Activated naive CD8-positive, alpha-beta T cell treated with anti-CD3 and anti-CD28 coated beads, Interleukin-2, amount 10 ng/mL, durations not matched to agents 7 days and 5 days (primary cell): ENCODE measurements at regions not wholly inside any gene's neighbourhood (a gene's known extent, or its start where the extent isn't known, plus 50 kb on each side); places are given as distances from the start of the nearest gene placed in this dataset.

ENCODE experiments used
- ATAC-seq: fragments of 150-1000 bp; cut with Tn5 transposase; one replicate; pipeline ENCODE4 v1.10.0; 2021; ENCODE audit warnings: low read depth, moderate library complexity
- POLR2A ChIA-PET: fragments of 350-600 bp; sonication (Branson Sonifier 250); formaldehyde crosslinking; loops from one replicate; lab custom pipeline; 2021; ENCODE audit warnings: antibody characterized with exemption; lab: Charles Lee
- DNase-seq: peaks from one replicate; pipeline ENCODE4 v3.0.0; 2021
- H3K27ac Mint-ChIP-seq: one replicate; pipeline ENCODE4 v1.8.0; 2022; ENCODE audit warnings: mild to moderate bottlenecking, mixed read lengths
- H3K27me3 Mint-ChIP-seq: one replicate; pipeline ENCODE4 v1.8.0; 2022; ENCODE audit warnings: mild to moderate bottlenecking, moderate library complexity, mixed read lengths
- H3K36me3 Mint-ChIP-seq: one replicate; pipeline ENCODE4 v1.8.0; 2021; ENCODE audit warnings: mild to moderate bottlenecking, mixed read lengths
- H3K4me1 Mint-ChIP-seq: one replicate; pipeline ENCODE4 v1.8.0; 2021; ENCODE audit warnings: mixed read lengths
- H3K4me3 Mint-ChIP-seq: one replicate; pipeline ENCODE4 v1.8.0; 2022; ENCODE audit warnings: mild to moderate bottlenecking, moderate library complexity, mixed read lengths
- H3K9me3 Mint-ChIP-seq: one replicate; pipeline ENCODE4 v1.8.0; 2021; ENCODE audit warnings: mixed read lengths

- DNase-seq (no peak), ATAC-seq (no peak)
- Mint-ChIP-seq H3K27me3 (no peaks in the 10 kb centered on the region), H3K36me3 (no peaks in the 10 kb centered on the region), H3K4me1 (no peaks in the 10 kb centered on the region), H3K4me3 (no peak overlapping the region), H3K9me3 (peaks cover 9% of the 10 kb centered on the region), H3K27ac (no peak overlapping the region)
- POLR2A ChIA-PET, result no interaction called here
Observed at GRCh38 chr4:32436816-32437215, 1716.6 kb downstream of the PCDH7 start.

- no peak for ATAC-seq
- H3K27ac Mint-ChIP-seq, result no peak overlapping the region
- no peaks in the 10 kb centered on the region for H3K36me3 Mint-ChIP-seq
- H3K9me3 Mint-ChIP-seq, result peaks cover 4% of the 10 kb centered on the region
- no peak overlapping the region for H3K4me3 Mint-ChIP-seq
- H3K4me1 Mint-ChIP-seq, result no peaks in the 10 kb centered on the region
- no peaks in the 10 kb centered on the region for H3K27me3 Mint-ChIP-seq
- DNase-seq, result no peak
- POLR2A ChIA-PET, result no interaction called here
Observed at GRCh38 chr4:32440391-32440790, 1720.2 kb downstream of the PCDH7 start.

- Mint-ChIP-seq H3K27ac (no peak overlapping the region), H3K4me3 (no peak overlapping the region), H3K36me3 (no peaks in the 10 kb centered on the region), H3K9me3 (no peaks in the 10 kb centered on the region), H3K27me3 (no peaks in the 10 kb centered on the region), H3K4me1 (no peaks in the 10 kb centered on the region)
- DNase-seq (no peak), ATAC-seq (no peak)
- POLR2A ChIA-PET, result no interaction called here
Observed at GRCh38 chr4:32454482-32454881, 1734.3 kb downstream of the PCDH7 start.

DNA sequence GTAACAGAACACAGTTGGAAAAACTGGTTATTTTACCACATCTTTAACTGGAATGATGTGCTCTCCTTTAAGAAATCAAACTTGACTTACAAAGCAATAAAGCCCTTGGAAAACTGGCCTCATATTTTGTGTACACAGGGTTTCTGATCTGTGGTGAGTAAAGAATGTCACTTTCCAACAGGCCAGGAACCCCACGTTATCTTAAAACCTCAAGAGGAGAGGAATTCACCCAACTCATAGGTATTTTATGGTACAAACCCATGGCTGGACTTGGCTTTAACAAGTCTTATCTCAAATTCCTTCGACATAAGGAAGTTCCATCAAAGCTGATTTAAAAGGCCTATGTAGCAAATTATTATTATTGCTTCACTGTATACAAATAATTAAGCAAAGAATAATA, 1735.1 kb downstream of the PCDH7 start:
- no peaks in the 10 kb centered on the region for H3K9me3 Mint-ChIP-seq
- no peaks in the 10 kb centered on the region for H3K27me3 Mint-ChIP-seq
- POLR2A ChIA-PET, result no interaction called here
- no peak overlapping the region for H3K4me3 Mint-ChIP-seq
- H3K4me1 Mint-ChIP-seq, result no peaks in the 10 kb centered on the region
- no peak overlapping the region for H3K27ac Mint-ChIP-seq
- H3K36me3 Mint-ChIP-seq, result no peaks in the 10 kb centered on the region
- no peak for DNase-seq
- ATAC-seq, result no peak

DNA sequence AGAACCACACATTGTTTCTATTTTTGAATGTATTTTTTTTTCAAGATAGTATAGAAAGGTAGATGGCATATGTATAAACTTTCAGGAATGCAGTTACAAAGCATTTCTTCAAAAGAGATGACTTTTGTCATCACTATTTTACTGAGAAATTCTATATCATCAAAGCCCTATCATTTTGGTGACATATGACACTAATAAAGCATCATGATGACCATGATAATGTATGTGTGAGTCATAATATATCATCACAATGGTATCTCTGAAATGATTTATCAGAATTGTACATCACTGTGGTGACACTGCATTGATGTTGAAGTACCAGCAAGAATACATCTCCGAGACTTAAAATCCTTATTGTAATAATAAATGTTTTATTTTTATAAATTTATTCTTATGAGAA, 1740.8 kb downstream of the PCDH7 start:
- Mint-ChIP-seq H3K9me3 (peaks cover 2% of the 10 kb centered on the region), H3K27me3 (no peaks in the 10 kb centered on the region), H3K36me3 (no peaks in the 10 kb centered on the region), H3K27ac (no peak overlapping the region), H3K4me3 (no peak overlapping the region), H3K4me1 (no peaks in the 10 kb centered on the region)
- DNase-seq (no peak), ATAC-seq (no peak)
- POLR2A ChIA-PET, result no interaction called here

- H3K27ac Mint-ChIP-seq, result no peak overlapping the region
- peaks cover 2% of the 10 kb centered on the region for H3K9me3 Mint-ChIP-seq
- ATAC-seq, result no peak
- no peaks in the 10 kb centered on the region for H3K36me3 Mint-ChIP-seq
- no peak for DNase-seq
- no peaks in the 10 kb centered on the region for H3K4me1 Mint-ChIP-seq
- H3K4me3 Mint-ChIP-seq, result no peak overlapping the region
- H3K27me3 Mint-ChIP-seq, result no peaks in the 10 kb centered on the region
- POLR2A ChIA-PET, result no interaction called here
Observed at GRCh38 chr4:32462944-32463343, 1742.8 kb downstream of the PCDH7 start.

- Mint-ChIP-seq H3K4me3 (no peak overlapping the region), H3K9me3 (peaks cover 3% of the 10 kb centered on the region), H3K27me3 (no peaks in the 10 kb centered on the region), H3K4me1 (no peaks in the 10 kb centered on the region), H3K27ac (no peak overlapping the region), H3K36me3 (no peaks in the 10 kb centered on the region)
- POLR2A ChIA-PET, result no interaction called here
- ATAC-seq (no peak), DNase-seq (no peak)
Observed at GRCh38 chr4:32470087-32470585, 1750.0 kb downstream of the PCDH7 start.

DNA sequence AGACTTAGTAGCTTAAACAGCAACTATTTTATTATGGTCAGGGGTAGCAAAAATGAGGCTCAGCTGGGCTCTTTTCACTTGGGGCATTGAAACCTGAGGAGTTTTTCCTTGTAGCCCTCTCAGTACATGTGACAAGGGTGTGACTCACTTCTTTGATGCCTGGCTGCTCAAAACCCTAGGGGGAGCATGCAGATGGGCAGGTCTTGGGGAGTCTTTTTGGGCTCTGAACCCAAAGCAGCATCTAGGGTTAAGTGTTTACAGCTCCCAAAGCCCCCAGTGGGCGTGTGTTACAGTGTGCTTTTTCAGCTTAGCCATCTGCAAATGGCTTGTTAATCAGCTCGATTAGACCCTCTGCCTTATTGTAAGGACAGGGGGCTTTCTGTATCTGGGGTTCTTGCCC, 1752.7 kb downstream of the PCDH7 start:
- Mint-ChIP-seq H3K27me3 (no peaks in the 10 kb centered on the region), H3K9me3 (peaks cover 6% of the 10 kb centered on the region), H3K27ac (no peak overlapping the region), H3K36me3 (no peaks in the 10 kb centered on the region), H3K4me3 (no peak overlapping the region), H3K4me1 (no peaks in the 10 kb centered on the region)
- POLR2A ChIA-PET, result no interaction called here
- no peak for ATAC-seq
- DNase-seq, result no peak

- no peak overlapping the region for H3K27ac Mint-ChIP-seq
- H3K36me3 Mint-ChIP-seq, result no peaks in the 10 kb centered on the region
- H3K4me3 Mint-ChIP-seq, result no peak overlapping the region
- POLR2A ChIA-PET, result no interaction called here
- DNase-seq, result no peak
- ATAC-seq, result no peak
- H3K9me3 Mint-ChIP-seq, result peaks cover 8% of the 10 kb centered on the region
- H3K27me3 Mint-ChIP-seq, result no peaks in the 10 kb centered on the region
- no peaks in the 10 kb centered on the region for H3K4me1 Mint-ChIP-seq
Observed at GRCh38 chr4:32475710-32476109, 1755.5 kb downstream of the PCDH7 start.

- DNase-seq (no peak), ATAC-seq (no peak)
- no peaks in the 10 kb centered on the region for H3K36me3 Mint-ChIP-seq
- H3K9me3 Mint-ChIP-seq, result peaks cover 8% of the 10 kb centered on the region
- no peak overlapping the region for H3K27ac Mint-ChIP-seq
- H3K4me1 Mint-ChIP-seq, result no peaks in the 10 kb centered on the region
- no peak overlapping the region for H3K4me3 Mint-ChIP-seq
- no peaks in the 10 kb centered on the region for H3K27me3 Mint-ChIP-seq
- POLR2A ChIA-PET, result no interaction called here
Observed at GRCh38 chr4:32477518-32477917, 1757.3 kb downstream of the PCDH7 start.

GRCh38 chr4:32485956-32486355, 1765.8 kb downstream of the PCDH7 start:
- DNase-seq (no peak), ATAC-seq (no peak)
- Mint-ChIP-seq H3K27me3 (no peaks in the 10 kb centered on the region), H3K4me1 (no peaks in the 10 kb centered on the region), H3K36me3 (no peaks in the 10 kb centered on the region), H3K9me3 (no peaks in the 10 kb centered on the region), H3K27ac (no peak overlapping the region), H3K4me3 (no peak overlapping the region)
- POLR2A ChIA-PET, result no interaction called here

DNA sequence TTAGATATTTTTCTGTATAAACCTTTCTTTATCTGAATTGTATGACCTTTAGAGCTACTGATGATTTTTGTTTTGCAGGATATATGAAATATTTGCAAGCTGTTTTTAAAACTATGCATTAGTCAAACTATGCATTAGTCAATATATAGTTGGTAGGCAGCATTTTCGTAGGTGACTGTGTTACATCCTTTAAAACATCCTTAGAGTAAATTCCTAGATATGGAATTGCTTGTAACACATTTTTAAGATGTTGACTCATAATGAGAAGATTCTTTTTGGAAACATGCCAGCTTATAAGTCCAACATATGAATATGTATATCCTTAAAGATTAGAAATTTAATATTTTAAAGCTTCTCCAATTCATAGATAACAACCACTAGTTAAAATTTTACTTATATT, 1768.5 kb downstream of the PCDH7 start:
- no peak overlapping the region for H3K27ac Mint-ChIP-seq
- no peaks in the 10 kb centered on the region for H3K36me3 Mint-ChIP-seq
- no peak for DNase-seq
- no peak overlapping the region for H3K4me3 Mint-ChIP-seq
- peaks cover 2% of the 10 kb centered on the region for H3K9me3 Mint-ChIP-seq
- H3K27me3 Mint-ChIP-seq, result no peaks in the 10 kb centered on the region
- ATAC-seq, result no peak
- H3K4me1 Mint-ChIP-seq, result no peaks in the 10 kb centered on the region
- POLR2A ChIA-PET, result no interaction called here

DNA sequence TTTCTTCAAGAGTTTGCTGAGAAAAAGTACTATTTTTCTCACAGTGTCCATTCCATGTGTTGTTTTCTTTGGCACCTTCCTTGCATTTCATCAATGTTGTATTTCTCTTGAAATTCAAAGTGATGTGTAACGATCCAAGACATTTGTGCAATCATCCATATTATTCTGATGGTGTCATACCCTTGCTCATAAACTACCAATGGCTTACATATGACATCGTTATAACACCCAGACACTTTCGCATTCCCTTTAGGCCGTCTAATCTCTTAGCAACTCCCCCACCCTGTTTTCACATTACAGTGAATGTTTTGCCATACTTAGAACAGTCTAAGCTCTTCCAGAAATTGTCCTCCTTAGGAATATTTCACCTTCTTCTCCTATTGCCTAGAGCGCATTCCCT, 1779.0 kb downstream of the PCDH7 start:
- POLR2A ChIA-PET, result no interaction called here
- no peak overlapping the region for H3K27ac Mint-ChIP-seq
- DNase-seq (no peak), ATAC-seq (no peak)
- no peaks in the 10 kb centered on the region for H3K27me3 Mint-ChIP-seq
- H3K4me3 Mint-ChIP-seq, result no peak overlapping the region
- no peaks in the 10 kb centered on the region for H3K36me3 Mint-ChIP-seq
- peaks cover 5% of the 10 kb centered on the region for H3K9me3 Mint-ChIP-seq
- no peaks in the 10 kb centered on the region for H3K4me1 Mint-ChIP-seq

GRCh38 chr4:32503241-32503640, 1783.1 kb downstream of the PCDH7 start:
- Mint-ChIP-seq H3K27me3 (no peaks in the 10 kb centered on the region), H3K9me3 (peaks cover 12% of the 10 kb centered on the region), H3K36me3 (no peaks in the 10 kb centered on the region), H3K4me1 (no peaks in the 10 kb centered on the region), H3K27ac (no peak overlapping the region), H3K4me3 (no peak overlapping the region)
- no peak for ATAC-seq
- POLR2A ChIA-PET, result no interaction called here
- DNase-seq, result no peak

GRCh38 chr4:32506067-32506466, 1785.9 kb downstream of the PCDH7 start:
- no peaks in the 10 kb centered on the region for H3K36me3 Mint-ChIP-seq
- POLR2A ChIA-PET, result no interaction called here

More at GRCh38 chr4:32506067-32506466, 1785.9 kb downstream of the PCDH7 start:
- H3K4me1 Mint-ChIP-seq, result no peaks in the 10 kb centered on the region
- H3K27ac Mint-ChIP-seq, result no peak overlapping the region
- DNase-seq, result no peak
- ATAC-seq, result no peak
- peaks cover 12% of the 10 kb centered on the region for H3K9me3 Mint-ChIP-seq
- H3K4me3 Mint-ChIP-seq, result no peak overlapping the region
- H3K27me3 Mint-ChIP-seq, result no peaks in the 10 kb centered on the region
